Fibroblast of the aortic adventitia (primary cell): ENCODE measurements at regions not wholly inside any gene's neighbourhood (a gene's known extent, or its start where the extent isn't known, plus 50 kb on each side); places are given as distances from the start of the nearest gene placed in this dataset.
A peak's percentile ranks its signal among the peaks of the same experiment; 100 is the strongest.

Source experiments
- DNase-seq: peaks from one replicate; pipeline ENCODE4 v3.0.0-alpha.2; 2010; ENCODE audit warnings: low read depth
- H3K4me3 ChIP-seq: 2 replicates; pipeline ENCODE4 v1.5.1; 2011; ENCODE audit warnings: low read depth, mild to moderate bottlenecking, control low read depth, low read length, moderate library complexity
- CTCF ChIP-seq: IDR thresholded peaks from 2 replicates; pipeline ENCODE4 v1.5.1; 2011; ENCODE audit warnings: mild to moderate bottlenecking, low read length, control low read depth, inconsistent platforms; ENCODE audit not compliant: insufficient read depth

DNA sequence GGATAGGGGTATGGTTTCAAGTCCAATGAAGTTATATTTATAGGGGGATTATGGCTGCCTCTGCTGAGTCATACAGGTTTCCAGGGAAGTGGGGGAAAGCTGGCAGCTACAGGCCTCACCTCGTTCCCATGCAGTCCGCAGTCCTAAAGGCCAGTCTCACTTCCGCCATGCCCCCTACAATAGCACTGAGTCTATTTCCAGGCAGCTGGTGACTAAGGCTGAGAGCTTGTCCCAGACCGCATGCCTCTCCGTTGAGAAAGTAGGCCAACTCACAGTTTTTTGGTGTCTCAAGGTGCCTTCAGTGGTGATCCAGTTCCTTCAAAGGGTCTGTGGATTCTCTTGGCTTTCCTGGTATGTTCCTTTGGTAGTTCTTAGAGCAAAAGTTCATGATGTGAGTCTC, 203.9 kb upstream of the GLI3 start:
- no peak for TF ChIP-seq CTCF
- H3K4me3 ChIP-seq, result no peak overlapping the region
- no peak for DNase-seq

DNA sequence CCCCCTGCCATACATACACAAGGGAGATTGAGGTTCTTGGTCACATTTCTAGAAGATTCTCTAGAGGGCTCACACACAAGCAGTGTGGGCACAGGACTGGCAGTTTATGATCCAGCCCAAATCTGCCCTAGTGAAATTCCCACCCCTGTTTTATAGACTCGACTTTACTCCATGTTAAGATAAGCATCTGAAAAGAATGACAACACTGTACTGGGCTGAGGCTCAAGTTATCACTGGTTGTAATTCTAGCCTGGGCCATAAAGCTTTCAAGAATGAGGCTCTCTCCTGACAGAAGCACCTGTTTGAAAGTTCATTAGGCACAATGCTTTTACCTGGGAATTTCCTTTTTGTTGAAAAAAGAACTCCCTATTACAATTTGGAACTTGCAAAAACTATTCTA, 195.6 kb upstream of the GLI3 start:
- H3K4me3 ChIP-seq, result no peak overlapping the region
- DNase-seq, result no peak
- TF ChIP-seq CTCF, result no peak

DNA sequence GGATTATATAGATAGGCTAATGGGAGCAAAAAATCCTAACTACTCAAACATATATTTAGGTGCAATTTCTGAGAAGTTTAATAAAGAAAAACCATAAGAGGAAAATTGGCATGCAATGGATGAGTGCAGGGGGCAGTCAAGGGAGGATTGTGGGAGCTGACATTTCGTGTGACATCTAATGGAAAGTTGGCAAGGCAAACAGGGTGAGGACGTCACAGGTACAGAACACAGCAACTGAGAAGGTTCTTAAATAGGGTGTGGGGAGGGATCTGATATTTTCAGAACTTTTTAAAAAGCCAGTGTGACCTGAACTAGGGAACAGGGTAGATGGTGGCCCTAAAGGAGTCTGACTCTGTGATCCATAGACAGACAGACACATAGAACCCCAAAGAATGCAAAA, 194.9 kb upstream of the GLI3 start:
- no peak for DNase-seq
- no peak overlapping the region for H3K4me3 ChIP-seq
- no peak for TF ChIP-seq CTCF

GRCh38 chr7:42429339-42429738, 192.3 kb upstream of the GLI3 start:
- H3K4me3 ChIP-seq, result no peak overlapping the region
- TF ChIP-seq CTCF, result no peak
- no peak for DNase-seq

DNA sequence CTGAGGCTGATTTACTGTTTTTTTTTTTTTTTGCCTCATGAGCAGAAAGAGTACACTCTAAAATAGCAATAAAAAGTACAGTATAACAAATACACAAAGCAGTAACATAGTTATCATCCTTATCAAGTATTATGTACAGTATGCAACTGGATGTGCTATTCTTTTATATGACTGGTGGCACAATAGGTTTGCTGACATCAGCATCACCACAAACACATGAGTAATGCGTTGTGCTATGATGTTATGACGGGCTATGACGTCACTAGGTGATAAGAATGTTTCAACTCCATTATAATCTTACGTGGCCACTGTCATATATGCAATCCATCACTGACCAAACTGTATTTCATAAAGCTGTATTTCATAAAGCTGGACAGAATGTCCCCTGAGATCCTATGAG, 189.2 kb upstream of the GLI3 start:
- TF ChIP-seq CTCF, result no peak
- no peak overlapping the region for H3K4me3 ChIP-seq
- DNase-seq, result peak; percentile 69

DNA sequence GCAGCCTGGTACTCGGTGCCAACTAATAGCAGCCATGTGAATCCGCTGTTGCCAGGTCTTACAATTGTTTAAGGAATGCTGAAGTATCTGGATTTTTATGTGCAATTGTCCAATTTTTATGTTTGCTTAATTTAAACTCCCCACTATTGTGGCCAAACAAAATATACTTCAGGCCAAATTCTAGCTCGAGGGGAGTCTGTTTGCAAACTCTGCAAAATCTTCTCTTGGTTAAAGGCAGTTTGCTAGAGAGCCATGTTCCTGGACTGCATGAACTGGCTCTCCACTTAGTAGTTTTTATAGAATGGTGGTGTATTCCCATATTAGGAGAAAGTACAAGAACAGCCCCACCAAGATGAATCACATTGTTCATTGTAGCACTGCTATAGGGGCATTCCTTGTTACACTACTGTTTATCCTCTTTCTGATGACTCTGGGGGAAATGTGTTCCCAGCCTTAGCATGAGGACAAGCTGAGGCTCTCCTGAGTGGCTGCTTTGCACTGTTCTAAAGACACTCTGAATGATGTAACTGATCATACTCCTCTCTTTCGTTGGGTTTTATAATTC, 178.0 kb upstream of the GLI3 start:
- H3K4me3 ChIP-seq, result no peak overlapping the region
- DNase-seq, result peak; percentile 17
- no peak for TF ChIP-seq CTCF

DNA sequence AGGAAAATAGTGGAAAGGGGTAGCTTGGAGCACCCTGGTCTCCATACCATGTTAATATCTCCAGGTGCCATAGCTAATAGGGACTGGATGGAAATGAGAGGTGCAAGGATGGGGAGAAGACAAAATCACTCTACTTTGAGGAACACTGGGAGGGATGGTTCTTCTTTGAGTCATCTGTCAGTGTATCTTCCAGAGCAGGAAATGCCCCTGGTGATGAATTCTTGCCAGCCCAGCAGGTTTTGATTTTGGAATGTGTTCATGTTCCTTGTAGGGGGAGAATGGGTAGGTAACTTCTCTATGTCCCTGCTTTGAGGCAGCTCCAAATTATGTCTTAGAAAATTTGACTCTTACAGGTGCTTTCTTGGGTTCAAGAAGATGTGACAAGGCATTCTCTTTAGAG, 177.0 kb upstream of the GLI3 start:
- no peak for TF ChIP-seq CTCF
- no peak overlapping the region for H3K4me3 ChIP-seq
- DNase-seq, result no peak
